Fibroblast of mammary gland (primary cell): ENCODE measurements at regions not wholly inside any gene's neighbourhood (a gene's known extent, or its start where the extent isn't known, plus 50 kb on each side); places are given as distances from the start of the nearest gene placed in this dataset.
A peak's percentile ranks its signal among the peaks of the same experiment; 100 is the strongest.

ENCODE experiments used
- DNase-seq: peaks from one replicate; pipeline ENCODE4 v3.0.0-alpha.2; 2010; ENCODE audit warnings: low read depth
- H3K4me3 ChIP-seq: 2 replicates; pipeline ENCODE4 v1.5.1; 2011; ENCODE audit warnings: low read depth, mild to moderate bottlenecking, low read length, moderate library complexity; ENCODE audit not compliant: control insufficient read depth
- CTCF ChIP-seq: conservative IDR thresholded peaks from 2 replicates; pipeline ENCODE4 v1.5.1; 2011; ENCODE audit warnings: low read depth, low read length, inconsistent platforms; ENCODE audit not compliant: control insufficient read depth, insufficient read depth

GRCh38 chr2:146734821-146735190, 1110.0 kb upstream of the ACVR2A start:
- H3K4me3 ChIP-seq, result no peak overlapping the region
- DNase-seq, result no peak
- no peak for TF ChIP-seq CTCF

- peak; percentile 65 for TF ChIP-seq CTCF
- peak; percentile 82 for DNase-seq
- no peak overlapping the region for H3K4me3 ChIP-seq
Observed at GRCh38 chr2:146734042-146734820, 1110.6 kb upstream of the ACVR2A start.

GRCh38 chr2:146730882-146731281, 1113.9 kb upstream of the ACVR2A start:
- TF ChIP-seq CTCF, result no peak
- peak; percentile 33 for DNase-seq
- H3K4me3 ChIP-seq, result no peak overlapping the region

GRCh38 chr2:146721486-146721885, 1123.3 kb upstream of the ACVR2A start:
- TF ChIP-seq CTCF, result no peak
- H3K4me3 ChIP-seq, result no peak overlapping the region
- no peak for DNase-seq

GRCh38 chr2:146720170-146720569, 1124.7 kb upstream of the ACVR2A start:
- no peak for DNase-seq
- H3K4me3 ChIP-seq, result no peak overlapping the region
- TF ChIP-seq CTCF, result no peak

- DNase-seq, result no peak
- no peak for TF ChIP-seq CTCF
- H3K4me3 ChIP-seq, result no peak overlapping the region
Observed at GRCh38 chr2:146716591-146716990, 1128.2 kb upstream of the ACVR2A start.
